HepG2 (cell line): ENCODE measurements at regions not wholly inside any gene's neighbourhood (a gene's known extent, or its start where the extent isn't known, plus 50 kb on each side); places are given as distances from the start of the nearest gene placed in this dataset.

Experiments
- ATAC-seq: fragments of 200-7000 bp; cut with Tn5 transposase; 3 replicates; pipeline ENCODE4 v1.9.1; 2020; ENCODE audit warnings: mild to moderate bottlenecking, moderate library complexity
- BruUV-seq: library from RNA; stranded (reverse); fragments of 400-500 nt; replicated peaks from 2 replicates; lab custom pipeline; 2021; lab: Mats Ljungman, UMichigan
- CTCF ChIA-PET: fragments of 300-600 bp; formaldehyde crosslinking; extraction: SDS; loops from one replicate; lab custom pipeline; 2021; ENCODE audit warnings: low total read pairs, inconsistent platforms, low intra/inter-chr PET ratio; lab: Yijun Ruan, JAX
- POLR2A ChIA-PET: fragments of 350-600 bp; sonication (Branson Sonifier 250); formaldehyde crosslinking; loops from one replicate; lab custom pipeline; 2020; ENCODE audit warnings: antibody characterized with exemption, inconsistent platforms; lab: Yijun Ruan, JAX
- DNase-seq: peaks from one replicate; pipeline ENCODE4 v3.0.0-alpha.2; 2015; ENCODE audit warnings: low spot score
- FAIRE-seq: peaks from 3 replicates; lab custom pipeline; 2011; peaks lifted over from hg19 to GRCh38; lab: Jason Lieb, UNC
- H2AFZ ChIP-seq: one replicate; pipeline ENCODE4 v1.6.1; 2011; ENCODE audit warnings: low read length, inconsistent platforms
- H3K27ac ChIP-seq: fragments of 300-600 bp; 3 replicates; pipeline ENCODE4 v1.8.0; 2011; ENCODE audit warnings: mixed run types, mild to moderate bottlenecking, mixed read lengths, low read length, inconsistent platforms; ENCODE audit not compliant: insufficient read depth; ENCODE audit errors: extremely low read length
- H3K27me3 ChIP-seq, 2 experiments: fragments of 200-600 bp in 1 of 2; 2 replicates in 1 of 2; 3 replicates in 1 of 2; pipeline versions ENCODE4 v1.6.0 to v1.8.0; 2011; ENCODE audit warnings: low read length in 2 of 2, mild to moderate bottlenecking in 2 of 2, moderate library complexity in 2 of 2, inconsistent platforms in 1 of 2; ENCODE audit not compliant: insufficient read depth in 2 of 2, control insufficient read depth in 1 of 2
- H3K36me3 ChIP-seq, 2 experiments: fragments of 200-600 bp in 1 of 2; replicated peaks in 1 of 2; 2 replicates in 1 of 2; 3 replicates in 1 of 2; pipeline versions ENCODE4 v1.5.1 to v1.8.0; 2011; ENCODE audit warnings: low read length in 2 of 2, inconsistent platforms in 1 of 2; ENCODE audit not compliant: insufficient read depth in 2 of 2, control insufficient read depth in 1 of 2
- H3K4me1 ChIP-seq: 2 replicates; pipeline ENCODE4 v1.5.1; 2012; ENCODE audit warnings: low read length, inconsistent platforms; ENCODE audit not compliant: insufficient read depth
- H3K4me2 ChIP-seq: 2 replicates; pipeline ENCODE4 v1.6.0; 2011; ENCODE audit warnings: low read depth, low read length, inconsistent platforms
- H3K4me3 ChIP-seq, 3 experiments: fragments of 200-600 bp in 1 of 3; sonication (generic), shearing (Covaris generic) in 1 of 3; replicated peaks in 1 of 3; 2 replicates each; pipeline ENCODE4 v1.5.1; 2011 to 2016; ENCODE audit warnings: low read length in 3 of 3, inconsistent platforms in 2 of 3, low read depth in 2 of 3, mild to moderate bottlenecking in 2 of 3, control low read depth in 1 of 3, mixed read lengths in 1 of 3; ENCODE audit not compliant: insufficient read depth in 1 of 3
- H3K79me2 ChIP-seq: one replicate; pipeline ENCODE4 v1.6.1; 2011; ENCODE audit warnings: low read length, inconsistent platforms; ENCODE audit not compliant: insufficient read depth
- H3K9ac ChIP-seq: 2 replicates; pipeline ENCODE4 v1.6.0; 2011; ENCODE audit warnings: mild to moderate bottlenecking, low read depth, low read length, inconsistent platforms; ENCODE audit not compliant: insufficient read depth
- H3K9me3 ChIP-seq: 2 replicates; pipeline ENCODE4 v1.5.1; 2012; ENCODE audit warnings: mild to moderate bottlenecking, low read length
- H4K20me1 ChIP-seq: 2 replicates; pipeline ENCODE4 v1.6.0; 2011; ENCODE audit warnings: inconsistent platforms, mild to moderate bottlenecking, low read length, moderate library complexity; ENCODE audit not compliant: insufficient read depth
- DPF2 ChIP-seq: sonication (generic); formaldehyde crosslinking; IDR thresholded peaks from 2 replicates; pipeline ENCODE4 v1.4.0; 2020; ENCODE audit warnings: mild to moderate bottlenecking, low read depth, missing genetic modification reagents, borderline replicate concordance
- ELF4 ChIP-seq: sonication (generic); formaldehyde crosslinking; IDR thresholded peaks from 2 replicates; pipeline ENCODE4 v1.5.0; 2020; ENCODE audit warnings: missing genetic modification reagents, mild to moderate bottlenecking, moderate library complexity, borderline replicate concordance
- HMG20A ChIP-seq: IDR thresholded peaks from 2 replicates; pipeline ENCODE4 v1.6.1; 2016; ENCODE audit warnings: borderline replicate concordance
- HMG20B ChIP-seq: conservative IDR thresholded peaks from 2 replicates; pipeline ENCODE4 v1.6.1; 2016; ENCODE audit warnings: missing genetic modification reagents, missing compliant biosample characterization
- MAFG ChIP-seq: sonication (generic); formaldehyde crosslinking; IDR thresholded peaks from 2 replicates; pipeline ENCODE4 v1.5.1; 2020; ENCODE audit warnings: mild to moderate bottlenecking, missing genetic modification reagents
- SIX1 ChIP-seq: sonication (generic); formaldehyde crosslinking; IDR thresholded peaks from 2 replicates; pipeline ENCODE4 v1.4.0; 2020; ENCODE audit warnings: missing genetic modification reagents, borderline replicate concordance
- ZFP36 ChIP-seq: fragments of 150-350 bp; IDR thresholded peaks from 2 replicates; pipeline ENCODE4 v1.6.1; 2018; ENCODE audit warnings: borderline replicate concordance, low read length, low read depth; ENCODE audit not compliant: partially characterized antibody
- ZNF3 ChIP-seq: IDR thresholded peaks from 2 replicates; pipeline ENCODE4 v1.7.0; 2017; ENCODE audit warnings: inconsistent platforms
- ZNF556 ChIP-seq: sonication (generic); formaldehyde crosslinking; IDR thresholded peaks from 2 replicates; pipeline ENCODE4 v1.4.0; 2020; ENCODE audit warnings: mild to moderate bottlenecking, missing genetic modification reagents, borderline replicate concordance
- ZNF567 ChIP-seq: sonication (generic); formaldehyde crosslinking; IDR thresholded peaks from 2 replicates; pipeline ENCODE4 v1.8.1; 2023; ENCODE audit warnings: mild to moderate bottlenecking, missing genetic modification reagents, borderline replicate concordance
- ZNF83 ChIP-seq: sonication (generic); formaldehyde crosslinking; IDR thresholded peaks from 2 replicates; pipeline ENCODE4 v1.4.0; 2020; ENCODE audit warnings: missing genetic modification reagents, mild to moderate bottlenecking, borderline replicate concordance
- WGBS: methylation state at CpG from one replicate; pipeline ENCODE4 v1.1.6; 2017; ENCODE audit warnings: low lambda C conversion rate; 5-methylcytosine and 5-hydroxymethylcytosine counted together
- in situ Hi-C: cut with HindIII; loops from 2 replicates; pipeline ENCODE4 v1.10.0; 2017; ENCODE audit warnings: low pct_unique_long_range_greater_than_20kb; ENCODE audit not compliant: extremely low pct_ligation_motif_present
- intact Hi-C: fragments of 100-400 bp; cut with micrococcal nuclease; formaldehyde crosslinking; loops from one replicate; pipeline ENCODE4 v1.10.0; 2022; ENCODE audit not compliant: unreplicated experiment
- TF ChIP-seq, protein P1 (sequence below): sonication (generic); formaldehyde crosslinking; IDR thresholded peaks from 2 replicates; pipeline ENCODE4 v1.4.0; 2020; ENCODE audit warnings: missing genetic modification reagents, borderline replicate concordance
- TF ChIP-seq, protein P2 (sequence below): sonication (generic); formaldehyde crosslinking; IDR thresholded peaks from 2 replicates; pipeline ENCODE4 v1.8.0; 2022; ENCODE audit warnings: mild to moderate bottlenecking, missing genetic modification reagents
- TF ChIP-seq, protein P3 (sequence below): sonication (generic); formaldehyde crosslinking; IDR thresholded peaks from 2 replicates; pipeline ENCODE4 v1.8.0; 2022; ENCODE audit warnings: mild to moderate bottlenecking, missing genetic modification reagents; ENCODE audit not compliant: insufficient replicate concordance
- TF ChIP-seq, protein P4 (sequence below): sonication (generic); formaldehyde crosslinking; IDR thresholded peaks from 2 replicates; pipeline ENCODE4 v1.4.0; 2020; ENCODE audit warnings: low read depth, mild to moderate bottlenecking, missing genetic modification reagents

DNA sequence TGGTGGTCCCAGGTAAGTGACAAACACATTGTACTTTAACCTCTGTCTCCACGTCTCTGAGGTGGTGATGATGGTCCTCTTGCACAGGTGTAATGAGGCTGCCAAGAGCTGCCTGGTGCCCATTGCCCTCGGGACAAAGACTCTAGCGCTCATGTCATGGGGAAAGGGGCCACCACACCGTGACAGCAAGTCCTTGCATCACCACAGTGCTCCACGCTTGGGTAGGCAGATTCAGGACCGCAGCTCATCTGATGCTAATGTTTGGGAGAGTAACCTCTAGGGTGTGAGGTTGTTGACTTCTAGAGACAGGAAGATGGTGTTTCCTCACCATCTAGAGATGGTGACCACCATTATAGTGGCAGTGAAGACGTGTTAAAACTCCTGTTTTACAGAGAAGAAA, 395.6 kb downstream of the ADRA2A start (continued):
- TF ChIP-seq, protein P1, sequence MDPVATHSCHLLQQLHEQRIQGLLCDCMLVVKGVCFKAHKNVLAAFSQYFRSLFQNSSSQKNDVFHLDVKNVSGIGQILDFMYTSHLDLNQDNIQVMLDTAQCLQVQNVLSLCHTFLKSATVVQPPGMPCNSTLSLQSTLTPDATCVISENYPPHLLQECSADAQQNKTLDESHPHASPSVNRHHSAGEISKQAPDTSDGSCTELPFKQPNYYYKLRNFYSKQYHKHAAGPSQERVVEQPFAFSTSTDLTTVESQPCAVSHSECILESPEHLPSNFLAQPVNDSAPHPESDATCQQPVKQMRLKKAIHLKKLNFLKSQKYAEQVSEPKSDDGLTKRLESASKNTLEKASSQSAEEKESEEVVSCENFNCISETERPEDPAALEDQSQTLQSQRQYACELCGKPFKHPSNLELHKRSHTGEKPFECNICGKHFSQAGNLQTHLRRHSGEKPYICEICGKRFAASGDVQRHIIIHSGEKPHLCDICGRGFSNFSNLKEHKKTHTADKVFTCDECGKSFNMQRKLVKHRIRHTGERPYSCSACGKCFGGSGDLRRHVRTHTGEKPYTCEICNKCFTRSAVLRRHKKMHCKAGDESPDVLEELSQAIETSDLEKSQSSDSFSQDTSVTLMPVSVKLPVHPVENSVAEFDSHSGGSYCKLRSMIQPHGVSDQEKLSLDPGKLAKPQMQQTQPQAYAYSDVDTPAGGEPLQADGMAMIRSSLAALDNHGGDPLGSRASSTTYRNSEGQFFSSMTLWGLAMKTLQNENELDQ, result no peak
- TF ChIP-seq ZNF567 (CRISPR knock-in tag), result no peak
- TF ChIP-seq ELF4 (CRISPR knock-in tag), result no peak
- TF ChIP-seq ZNF3 (CRISPR knock-in tag), result no peak
- no peak for TF ChIP-seq ZNF83 (CRISPR knock-in tag)
- TF ChIP-seq ZFP36, result no peak
- TF ChIP-seq ZNF556 (CRISPR knock-in tag), result no peak
- TF ChIP-seq, all 625 proteins: peak for 0

DNA sequence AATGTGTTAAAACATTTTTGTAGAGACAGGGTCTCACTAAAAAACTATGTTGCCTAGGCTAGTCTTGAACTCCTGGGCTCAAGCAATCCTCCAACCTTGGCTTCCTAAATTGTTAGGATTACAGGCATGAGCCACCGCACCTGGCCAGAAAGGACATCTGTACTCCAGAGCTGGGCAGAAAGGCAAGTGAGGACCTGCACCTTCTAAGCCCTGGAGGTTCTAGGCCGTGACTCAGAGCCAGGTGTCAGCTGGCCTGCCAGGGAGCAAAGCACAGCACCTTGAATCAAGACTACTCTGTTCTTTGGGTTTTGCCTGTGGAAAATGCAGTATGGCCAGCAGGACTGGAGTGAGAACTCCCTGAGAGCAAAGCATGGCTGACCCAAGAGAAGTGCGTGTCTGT, 396.5 kb downstream of the ADRA2A start:
- Histone ChIP-seq H2AFZ (no peak overlapping the region), H3K27ac (no peak overlapping the region), H3K79me2 (no peaks in the 10 kb centered on the region), H4K20me1 (no peaks in the 10 kb centered on the region), H3K4me2 (no peak overlapping the region), H3K9ac (no peak overlapping the region), H3K27me3 (no peaks in the 10 kb centered on the region), H3K9me3 (no peaks in the 10 kb centered on the region), H3K36me3 (no peaks in the 10 kb centered on the region), H3K4me3 (no peak overlapping the region), H3K4me1 (peaks cover 27% of the 10 kb centered on the region)
- DNase-seq, result no peak
- 36% methylated on average over 2 of the region's 3 CpGs for WGBS
- in situ Hi-C loops, result no loop called here
- no peak for FAIRE-seq
- CTCF ChIA-PET, result no interaction called here
- POLR2A ChIA-PET, result no interaction called here
- no TSS peak for BruUV-seq
- peak; percentile 39; the same call in 1 of the 3 replicates for ATAC-seq
- intact Hi-C loops, result no loop called here
- TF ChIP-seq, protein P2, sequence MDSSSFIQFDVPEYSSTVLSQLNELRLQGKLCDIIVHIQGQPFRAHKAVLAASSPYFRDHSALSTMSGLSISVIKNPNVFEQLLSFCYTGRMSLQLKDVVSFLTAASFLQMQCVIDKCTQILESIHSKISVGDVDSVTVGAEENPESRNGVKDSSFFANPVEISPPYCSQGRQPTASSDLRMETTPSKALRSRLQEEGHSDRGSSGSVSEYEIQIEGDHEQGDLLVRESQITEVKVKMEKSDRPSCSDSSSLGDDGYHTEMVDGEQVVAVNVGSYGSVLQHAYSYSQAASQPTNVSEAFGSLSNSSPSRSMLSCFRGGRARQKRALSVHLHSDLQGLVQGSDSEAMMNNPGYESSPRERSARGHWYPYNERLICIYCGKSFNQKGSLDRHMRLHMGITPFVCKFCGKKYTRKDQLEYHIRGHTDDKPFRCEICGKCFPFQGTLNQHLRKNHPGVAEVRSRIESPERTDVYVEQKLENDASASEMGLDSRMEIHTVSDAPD, result no peak
- no peak for TF ChIP-seq HMG20B
- TF ChIP-seq DPF2 (CRISPR knock-in tag), result no peak
- TF ChIP-seq, protein P3, sequence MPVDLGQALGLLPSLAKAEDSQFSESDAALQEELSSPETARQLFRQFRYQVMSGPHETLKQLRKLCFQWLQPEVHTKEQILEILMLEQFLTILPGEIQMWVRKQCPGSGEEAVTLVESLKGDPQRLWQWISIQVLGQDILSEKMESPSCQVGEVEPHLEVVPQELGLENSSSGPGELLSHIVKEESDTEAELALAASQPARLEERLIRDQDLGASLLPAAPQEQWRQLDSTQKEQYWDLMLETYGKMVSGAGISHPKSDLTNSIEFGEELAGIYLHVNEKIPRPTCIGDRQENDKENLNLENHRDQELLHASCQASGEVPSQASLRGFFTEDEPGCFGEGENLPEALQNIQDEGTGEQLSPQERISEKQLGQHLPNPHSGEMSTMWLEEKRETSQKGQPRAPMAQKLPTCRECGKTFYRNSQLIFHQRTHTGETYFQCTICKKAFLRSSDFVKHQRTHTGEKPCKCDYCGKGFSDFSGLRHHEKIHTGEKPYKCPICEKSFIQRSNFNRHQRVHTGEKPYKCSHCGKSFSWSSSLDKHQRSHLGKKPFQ (CRISPR knock-in tag), result no peak
- TF ChIP-seq, protein P4, sequence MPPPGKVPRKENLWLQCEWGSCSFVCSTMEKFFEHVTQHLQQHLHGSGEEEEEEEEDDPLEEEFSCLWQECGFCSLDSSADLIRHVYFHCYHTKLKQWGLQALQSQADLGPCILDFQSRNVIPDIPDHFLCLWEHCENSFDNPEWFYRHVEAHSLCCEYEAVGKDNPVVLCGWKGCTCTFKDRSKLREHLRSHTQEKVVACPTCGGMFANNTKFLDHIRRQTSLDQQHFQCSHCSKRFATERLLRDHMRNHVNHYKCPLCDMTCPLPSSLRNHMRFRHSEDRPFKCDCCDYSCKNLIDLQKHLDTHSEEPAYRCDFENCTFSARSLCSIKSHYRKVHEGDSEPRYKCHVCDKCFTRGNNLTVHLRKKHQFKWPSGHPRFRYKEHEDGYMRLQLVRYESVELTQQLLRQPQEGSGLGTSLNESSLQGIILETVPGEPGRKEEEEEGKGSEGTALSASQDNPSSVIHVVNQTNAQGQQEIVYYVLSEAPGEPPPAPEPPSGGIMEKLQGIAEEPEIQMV (CRISPR knock-in tag), result no peak
- no peak for TF ChIP-seq MAFG (CRISPR knock-in tag)
- TF ChIP-seq HMG20A (CRISPR knock-in tag), result no peak
- no peak for TF ChIP-seq SIX1 (CRISPR knock-in tag)
